B cell (primary cell): ENCODE measurements at regions not wholly inside any gene's neighbourhood (a gene's known extent, or its start where the extent isn't known, plus 50 kb on each side); places are given as distances from the start of the nearest gene placed in this dataset.

Source experiments
- ATAC-seq: fragments of 200-7000 bp; cut with Tn5 transposase; one replicate; pipeline ENCODE4 v1.10.0; 2021; ENCODE audit warnings: low read depth, mild to moderate bottlenecking, moderate number of reproducible peaks, moderate library complexity
- CTCF ChIA-PET: fragments of 350-600 bp; sonication (Branson Sonifier 250); formaldehyde crosslinking; loops from one replicate; lab custom pipeline; 2021; ENCODE audit warnings: antibody characterized with exemption, inconsistent platforms; lab: Charles Lee
- POLR2A ChIA-PET: fragments of 350-600 bp; sonication (Branson Sonifier 250); formaldehyde crosslinking; loops from one replicate; lab custom pipeline; 2021; ENCODE audit warnings: antibody characterized with exemption; lab: Charles Lee
- DNase-seq: peaks from one replicate; pipeline ENCODE4 v3.0.0; 2013
- H2AFZ ChIP-seq: 2 replicates; pipeline ENCODE4 v1.6.1; 2012; ENCODE audit warnings: mild to moderate bottlenecking, low read depth, low read length; ENCODE audit not compliant: insufficient read depth, poor library complexity, severe bottlenecking
- H3K27ac ChIP-seq, 2 donors: 1 replicate in 1 of 2; 2 replicates in 1 of 2; pipeline ENCODE4 v1.5.1; 2012 to 2013; ENCODE audit warnings: low read length in 2 of 2, mild to moderate bottlenecking in 2 of 2, moderate library complexity in 1 of 2
- H3K27me3 ChIP-seq, 4 experiments: fragments of 200-600 bp in 1 of 4; sonication (generic) in 1 of 4; replicated peaks in 1 of 4; 1 replicate in 2 of 4; 2 replicates in 2 of 4; pipeline versions ENCODE4 v1.6.1 to v1.7.0; 2013 to 2016; ENCODE audit warnings: low read length in 3 of 4, mild to moderate bottlenecking in 2 of 4, mixed read lengths in 1 of 4, moderate library complexity in 1 of 4; ENCODE audit not compliant: insufficient read depth in 4 of 4, control insufficient read depth in 3 of 4; ENCODE audit errors: control extremely low read depth in 1 of 4
- H3K36me3 ChIP-seq, 2 experiments: replicated peaks in 1 of 2; 1 replicate in 1 of 2; 2 replicates in 1 of 2; pipeline versions ENCODE4 v1.6.1 to v1.7.1; 2013; ENCODE audit warnings: low read length in 1 of 2; ENCODE audit not compliant: insufficient read depth in 2 of 2, control insufficient read depth in 1 of 2; ENCODE audit errors: control extremely low read depth in 1 of 2, extremely low read depth in 1 of 2
- H3K4me1 ChIP-seq, 2 donors: fragments of 200-600 bp in 1 of 2; sonication (generic) in 1 of 2; 1 replicate in 1 of 2; 2 replicates in 1 of 2; pipeline versions ENCODE4 v1.5.1 to v1.6.1; 2013 to 2017; ENCODE audit warnings: low read length in 2 of 2; ENCODE audit not compliant: control insufficient read depth in 2 of 2, insufficient read depth in 2 of 2
- H3K4me2 ChIP-seq: replicated peaks from 2 replicates; pipeline ENCODE3; 2012; ENCODE audit warnings: mild to moderate bottlenecking, low read depth, low read length; ENCODE audit not compliant: poor library complexity, severe bottlenecking
- H3K4me3 ChIP-seq, 5 experiments: fragments of 200-600 bp in 1 of 5; sonication (generic) in 1 of 5; 1 replicate in 3 of 5; 2 replicates in 2 of 5; pipeline versions ENCODE4 v1.5.1 to v1.7.0; 2011 to 2016; ENCODE audit warnings: low read length in 4 of 5, mild to moderate bottlenecking in 4 of 5, low read depth in 2 of 5, control low read depth in 1 of 5, moderate library complexity in 1 of 5; ENCODE audit not compliant: insufficient read depth in 1 of 5; ENCODE audit errors: control extremely low read depth in 1 of 5, extremely low read depth in 1 of 5
- H3K79me2 ChIP-seq: fragments of 200-600 bp; sonication (generic); one replicate; pipeline ENCODE4 v1.6.0; 2016; ENCODE audit warnings: low read length; ENCODE audit not compliant: control insufficient read depth, insufficient read depth
- H3K9ac ChIP-seq: fragments of 200-600 bp; sonication (generic); 2 replicates; pipeline ENCODE4 v1.6.1; 2017; ENCODE audit warnings: mild to moderate bottlenecking, low read length, moderate library complexity
- H3K9me3 ChIP-seq, 3 donors: one replicate each; pipeline versions ENCODE4 v1.6.1 to v1.7.1; 2013; ENCODE audit warnings: low read length in 2 of 3; ENCODE audit not compliant: control insufficient read depth in 2 of 3, insufficient read depth in 1 of 3; ENCODE audit errors: control extremely low read depth in 1 of 3
- H4K20me1 ChIP-seq: 2 replicates; pipeline ENCODE4 v1.6.0; 2012; ENCODE audit warnings: mild to moderate bottlenecking, low read length; ENCODE audit not compliant: insufficient read depth, control insufficient read depth, poor library complexity, severe bottlenecking
- H3K27ac Mint-ChIP-seq: one replicate; pipeline ENCODE4 v1.8.0; 2021; ENCODE audit warnings: mixed read lengths
- H3K27me3 Mint-ChIP-seq: one replicate; pipeline ENCODE4 v1.8.0; 2021; ENCODE audit warnings: mixed read lengths
- H3K4me1 Mint-ChIP-seq: one replicate; pipeline ENCODE4 v1.8.0; 2021; ENCODE audit warnings: mixed read lengths
- H3K4me3 Mint-ChIP-seq: one replicate; pipeline ENCODE4 v1.8.0; 2021; ENCODE audit warnings: mixed read lengths
- H3K9me3 Mint-ChIP-seq: one replicate; pipeline ENCODE4 v1.8.0; 2022; ENCODE audit warnings: mixed read lengths; ENCODE audit not compliant: insufficient read depth
- EZH2 ChIP-seq: IDR thresholded peaks from 2 replicates; pipeline ENCODE4 v1.6.1; 2012; ENCODE audit warnings: borderline replicate concordance, low read depth, mild to moderate bottlenecking, moderate library complexity, low read length; ENCODE audit not compliant: insufficient read depth, poor library complexity, severe bottlenecking
- WGBS: methylation state at CpG from one replicate; pipeline ENCODE4 v1.1.5; 2013; ENCODE audit warnings: missing lambda C conversion rate; ENCODE audit not compliant: insufficient coverage; 5-methylcytosine and 5-hydroxymethylcytosine counted together
- intact Hi-C: fragments of 100-400 bp; cut with micrococcal nuclease; formaldehyde crosslinking; loops from one replicate; pipeline ENCODE4 v1.10.0; 2022
- TF ChIP-seq, protein P1 (sequence below): fragments of 200-600 bp; IDR thresholded peaks from one replicate; pipeline ENCODE4 v1.8.0; 2022; ENCODE audit warnings: antibody characterized with exemption, mild to moderate bottlenecking

- Histone ChIP-seq H3K9ac (no peak overlapping the region), H3K4me2 (no peak overlapping the region), H3K79me2 (no peaks in the 10 kb centered on the region), H3K9me3 (no peaks in the 10 kb centered on the region), H4K20me1 (no peaks in the 10 kb centered on the region), H3K36me3 (no peaks in the 10 kb centered on the region), H2AFZ (no peak overlapping the region), H3K27me3 (no peaks in the 10 kb centered on the region), H3K4me3 (no peak overlapping the region), H3K27ac (no peak overlapping the region), H3K4me1 (no peaks in the 10 kb centered on the region)
- no peaks in the 10 kb centered on the region for H3K9me3 Mint-ChIP-seq
- no peak overlapping the region for H3K27ac Mint-ChIP-seq
- H3K27me3 Mint-ChIP-seq: no peaks in the 10 kb centered on the region
- WGBS: 93% methylated on average over 2 of the region's 4 CpGs
- DNase-seq: no peak
- CTCF ChIA-PET: no interaction called here
- ATAC-seq: no peak
- no peak overlapping the region for H3K4me3 Mint-ChIP-seq
- TF ChIP-seq EZH2: no peak
- TF ChIP-seq, protein P1, sequence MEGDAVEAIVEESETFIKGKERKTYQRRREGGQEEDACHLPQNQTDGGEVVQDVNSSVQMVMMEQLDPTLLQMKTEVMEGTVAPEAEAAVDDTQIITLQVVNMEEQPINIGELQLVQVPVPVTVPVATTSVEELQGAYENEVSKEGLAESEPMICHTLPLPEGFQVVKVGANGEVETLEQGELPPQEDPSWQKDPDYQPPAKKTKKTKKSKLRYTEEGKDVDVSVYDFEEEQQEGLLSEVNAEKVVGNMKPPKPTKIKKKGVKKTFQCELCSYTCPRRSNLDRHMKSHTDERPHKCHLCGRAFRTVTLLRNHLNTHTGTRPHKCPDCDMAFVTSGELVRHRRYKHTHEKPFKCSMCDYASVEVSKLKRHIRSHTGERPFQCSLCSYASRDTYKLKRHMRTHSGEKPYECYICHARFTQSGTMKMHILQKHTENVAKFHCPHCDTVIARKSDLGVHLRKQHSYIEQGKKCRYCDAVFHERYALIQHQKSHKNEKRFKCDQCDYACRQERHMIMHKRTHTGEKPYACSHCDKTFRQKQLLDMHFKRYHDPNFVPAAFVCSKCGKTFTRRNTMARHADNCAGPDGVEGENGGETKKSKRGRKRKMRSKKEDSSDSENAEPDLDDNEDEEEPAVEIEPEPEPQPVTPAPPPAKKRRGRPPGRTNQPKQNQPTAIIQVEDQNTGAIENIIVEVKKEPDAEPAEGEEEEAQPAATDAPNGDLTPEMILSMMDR: no peak
- H3K4me1 Mint-ChIP-seq: no peaks in the 10 kb centered on the region
- POLR2A ChIA-PET: no interaction called here
- intact Hi-C loops: loop anchor here (10.0 kb wide), 1 partner anchor 57 kb away; no protein-coding TSS in a partner anchor
Measured at GRCh38 chr7:16051561-16052255, 365.2 kb upstream of the MEOX2 start.

GRCh38 chr7:16046041-16046440, 359.6 kb upstream of the MEOX2 start:
- no peaks in the 10 kb centered on the region for H3K79me2 ChIP-seq
- Mint-ChIP-seq H3K9me3 (no peaks in the 10 kb centered on the region), H3K4me3 (no peak overlapping the region), H3K27ac (no peak overlapping the region), H3K27me3 (no peaks in the 10 kb centered on the region), H3K4me1 (no peaks in the 10 kb centered on the region)
- POLR2A ChIA-PET: no interaction called here
- no peaks in the 10 kb centered on the region for H3K27me3 ChIP-seq
- no peak overlapping the region for H2AFZ ChIP-seq
- no peak overlapping the region for H3K27ac ChIP-seq
- no peaks in the 10 kb centered on the region for H4K20me1 ChIP-seq
- no peak overlapping the region for H3K4me2 ChIP-seq
- CTCF ChIA-PET: no interaction called here
- H3K36me3 ChIP-seq: no peaks in the 10 kb centered on the region
- no peak overlapping the region for H3K9ac ChIP-seq
- H3K9me3 ChIP-seq: no peaks in the 10 kb centered on the region
- H3K4me3 ChIP-seq: no peak overlapping the region
- no peak for TF ChIP-seq EZH2
- TF ChIP-seq, protein P1: no peak
- no peaks in the 10 kb centered on the region for H3K4me1 ChIP-seq
- ATAC-seq (no peak), DNase-seq (no peak)
- WGBS: 67% methylated on average over 2 of the region's 3 CpGs
- intact Hi-C loops: no loop called here
